ENCODE measurements at regions not wholly inside any gene's neighbourhood (a gene's known extent, or its start where the extent isn't known, plus 50 kb on each side); places are given as distances from the start of the nearest gene placed in this dataset.

DNA sequence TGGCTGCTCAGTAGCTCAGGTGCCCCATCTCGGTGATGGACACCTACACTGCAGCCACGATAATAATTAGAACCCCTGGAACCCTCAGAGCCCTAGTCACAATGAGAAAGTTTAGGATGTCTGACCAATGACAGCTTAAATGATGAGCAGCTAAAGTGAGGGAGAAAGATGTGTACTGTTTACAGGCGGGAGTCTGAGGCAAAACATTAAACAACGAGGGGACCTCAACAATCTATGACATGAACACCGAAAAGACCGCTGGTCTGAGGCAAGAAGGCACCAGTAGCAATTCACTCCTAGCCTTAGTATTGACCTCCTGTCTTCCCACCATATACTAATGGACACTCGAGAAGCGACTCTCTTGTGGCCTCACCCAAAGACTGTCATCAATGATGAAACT lies 369.5 kb upstream of the SMIM31 start:
- Histone ChIP-seq H2BK5ac (ENCODE audit: insufficient read length, low read length) (no peak overlapping the region), H4K5ac (ENCODE audit: insufficient read length, low read depth, low read length) (no peak overlapping the region), H2BK120ac (ENCODE audit: low read depth, low read length, poor library complexity, severe bottlenecking) (no peak overlapping the region), H2BK12ac (ENCODE audit: insufficient read length, low read depth, low read length) (no peak overlapping the region), H3K56ac (ENCODE audit: insufficient read length, low read depth, low read length) (no peak overlapping the region), H3K4me1 (ENCODE audit: insufficient read depth, low read length) (no peaks in the 10 kb centered on the region; the same call in 1 of the 2 replicates), H2BK15ac (ENCODE audit: low read depth, low read length) (no peak overlapping the region), H3K27ac (ENCODE audit: insufficient read length, low read depth, low read length) (no peak overlapping the region), H3K18ac (ENCODE audit: insufficient read length, low read depth, low read length) (no peak overlapping the region), H3K4me2 (ENCODE audit: insufficient read depth, insufficient read length, low read length) (peak overlapping the region; percentile 84), H3K79me2 (ENCODE audit: insufficient read depth, low read length) (no peaks in the 10 kb centered on the region), H3K4ac (ENCODE audit: low read depth, low read length) (no peak overlapping the region), H3K9me3 (ENCODE audit: control insufficient read depth, low read depth, low read length) (no peaks in the 10 kb centered on the region), H3K79me1 (ENCODE audit: insufficient read depth, low read depth, low read length, poor library complexity, severe bottlenecking) (no peaks in the 10 kb centered on the region), H2BK20ac (ENCODE audit: low read depth, low read length, poor library complexity, severe bottlenecking) (no peak overlapping the region), H3K27me3 (ENCODE audit: insufficient read depth, low read length) (peaks cover 3% of the 10 kb centered on the region; the same call in 1 of the 2 replicates), H2AK5ac (ENCODE audit: insufficient read length, low read length) (no peak overlapping the region), H3K9ac (ENCODE audit: extremely low read depth, insufficient read length, low read length) (no peak overlapping the region), H4K8ac (replicated peaks; ENCODE audit: insufficient read length, low read depth, low read length) (no peak overlapping the region), H3K23ac (ENCODE audit: insufficient read length, low read depth, low read length) (no peak overlapping the region), H4K91ac (ENCODE audit: insufficient read length, low read depth, low read length) (no peak overlapping the region), H2AFZ (ENCODE audit: low read length) (no peak overlapping the region), H3K14ac (ENCODE audit: insufficient read depth, low read length) (no peak overlapping the region), H3K23me2 (ENCODE audit: insufficient read length, low read depth, low read length, poor library complexity, severe bottlenecking) (peaks cover 8% of the 10 kb centered on the region), H3T11ph (ENCODE audit: low read length) (no peak overlapping the region), H4K20me1 (ENCODE audit: control insufficient read depth, insufficient read depth, insufficient read length) (peaks cover 3% of the 10 kb centered on the region)
- Mint-ChIP-seq H3K9me3 (no peaks in the 10 kb centered on the region), H3K4me3 (peak overlapping the region; percentile 79 to 90), H3K27ac (no peak overlapping the region), H3K4me1 (peaks cover 6 to 7% of the 10 kb centered on the region in 2 experiments), H3K27me3 (ENCODE audit: low read depth) (peaks cover 41% of the 10 kb centered on the region), H3K36me3 (ENCODE audit: insufficient read depth in 1 of 3, low read depth in 3 of 3) (no peaks in the 10 kb centered on the region)
- DNase-seq = no peak
- TF ChIP-seq, protein P1, sequence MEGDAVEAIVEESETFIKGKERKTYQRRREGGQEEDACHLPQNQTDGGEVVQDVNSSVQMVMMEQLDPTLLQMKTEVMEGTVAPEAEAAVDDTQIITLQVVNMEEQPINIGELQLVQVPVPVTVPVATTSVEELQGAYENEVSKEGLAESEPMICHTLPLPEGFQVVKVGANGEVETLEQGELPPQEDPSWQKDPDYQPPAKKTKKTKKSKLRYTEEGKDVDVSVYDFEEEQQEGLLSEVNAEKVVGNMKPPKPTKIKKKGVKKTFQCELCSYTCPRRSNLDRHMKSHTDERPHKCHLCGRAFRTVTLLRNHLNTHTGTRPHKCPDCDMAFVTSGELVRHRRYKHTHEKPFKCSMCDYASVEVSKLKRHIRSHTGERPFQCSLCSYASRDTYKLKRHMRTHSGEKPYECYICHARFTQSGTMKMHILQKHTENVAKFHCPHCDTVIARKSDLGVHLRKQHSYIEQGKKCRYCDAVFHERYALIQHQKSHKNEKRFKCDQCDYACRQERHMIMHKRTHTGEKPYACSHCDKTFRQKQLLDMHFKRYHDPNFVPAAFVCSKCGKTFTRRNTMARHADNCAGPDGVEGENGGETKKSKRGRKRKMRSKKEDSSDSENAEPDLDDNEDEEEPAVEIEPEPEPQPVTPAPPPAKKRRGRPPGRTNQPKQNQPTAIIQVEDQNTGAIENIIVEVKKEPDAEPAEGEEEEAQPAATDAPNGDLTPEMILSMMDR (conservative IDR thresholded peaks at IDR 0.05) = no peak
- WGBS (ENCODE audit: extremely low coverage, insufficient read length, low lambda C conversion rate) = no CpG with 5 or more reads among the region's 8 CpGs
